ENCODE measurements at regions not wholly inside any gene's neighbourhood (a gene's known extent, or its start where the extent isn't known, plus 50 kb on each side); places are given as distances from the start of the nearest gene placed in this dataset.
A peak's percentile ranks its signal among the peaks of the same experiment; 100 is the strongest.

- Histone ChIP-seq H3K36me3 (no peaks in the 10 kb centered on the region), H3K4me1 (peaks cover 32% of the 10 kb centered on the region), H3F3A (ENCODE audit: low read depth) (peaks cover 29% of the 10 kb centered on the region), H4K20me1 (ENCODE audit: low read depth) (no peaks in the 10 kb centered on the region), H3K79me2 (ENCODE audit: low read depth) (no peaks in the 10 kb centered on the region), H3K27ac (peak overlapping the region; percentile 73), H3K4me2 (peak overlapping the region; percentile 20), H2AFZ (replicated peaks) (no peak overlapping the region), H3K9me3 (ENCODE audit: low read depth) (peaks cover under 1% of the 10 kb centered on the region), H3K27me3 (no peaks in the 10 kb centered on the region), H3K4me3 (no peak overlapping the region), H3K9ac (no peak overlapping the region)
- Mint-ChIP-seq H3K27ac (no peak overlapping the region), H3K9me3 (peaks cover 5% of the 10 kb centered on the region), H3K4me3 (no peak overlapping the region), H3K27me3 (ENCODE audit: insufficient read depth, low read depth) (no peaks in the 10 kb centered on the region), H3K36me3 (no peaks in the 10 kb centered on the region), H3K4me1 (peaks cover 20% of the 10 kb centered on the region)
- peak; percentile 62 for DNase-seq (ENCODE audit: low spot score)
- TF ChIP-seq EZH2 (IDR thresholded peaks at IDR 0.05) (no peak), EZH2phosphoT487 (IDR thresholded peaks at IDR 0.05) (no peak), CTCF (IDR thresholded peaks at IDR 0.05) (no peak)
Measured at GRCh38 chr4:81891005-81891996, 419.6 kb upstream of the RASGEF1B start.

DNA sequence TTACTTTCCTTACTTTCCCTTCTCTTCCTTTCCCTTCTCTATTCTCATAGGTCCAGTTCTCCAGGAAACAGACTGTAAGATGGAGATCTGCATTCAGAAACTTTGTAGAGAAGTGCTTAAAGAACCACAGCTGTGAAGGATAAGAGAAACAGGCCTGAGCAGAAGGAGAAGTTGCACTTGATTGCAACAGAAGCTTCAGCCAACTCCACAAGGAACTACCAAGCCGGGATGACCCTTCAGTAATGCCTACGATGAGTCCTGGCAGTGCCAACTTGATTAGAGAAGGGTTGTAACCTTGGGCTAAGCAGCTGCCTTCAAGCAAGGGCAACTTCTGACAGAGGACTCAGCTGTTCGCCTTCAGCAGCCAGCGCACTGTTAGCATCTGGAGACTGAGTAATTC is 413.3 kb upstream of the RASGEF1B start:
- TF ChIP-seq EZH2phosphoT487 (IDR thresholded peaks at IDR 0.05) (no peak), EZH2 (IDR thresholded peaks at IDR 0.05) (no peak), CTCF (IDR thresholded peaks at IDR 0.05) (no peak)
- Histone ChIP-seq H3K27me3 (no peaks in the 10 kb centered on the region), H3K4me2 (no peak overlapping the region), H3F3A (ENCODE audit: low read depth) (peaks cover 7% of the 10 kb centered on the region), H2AFZ (replicated peaks) (peak overlapping the region; percentile 9), H3K79me2 (ENCODE audit: low read depth) (no peaks in the 10 kb centered on the region), H3K4me3 (no peak overlapping the region), H3K4me1 (peaks cover 3% of the 10 kb centered on the region), H4K20me1 (ENCODE audit: low read depth) (no peaks in the 10 kb centered on the region), H3K27ac (no peak overlapping the region), H3K36me3 (peaks cover 5% of the 10 kb centered on the region), H3K9me3 (ENCODE audit: low read depth) (peaks cover 6% of the 10 kb centered on the region), H3K9ac (no peak overlapping the region)
- DNase-seq (ENCODE audit: low spot score): no peak
- H3K4me3 Mint-ChIP-seq: no peak overlapping the region
- H3K27me3 Mint-ChIP-seq (ENCODE audit: insufficient read depth, low read depth): peaks cover 2% of the 10 kb centered on the region
- H3K36me3 Mint-ChIP-seq: no peaks in the 10 kb centered on the region
- H3K4me1 Mint-ChIP-seq: peaks cover 8% of the 10 kb centered on the region
- H3K9me3 Mint-ChIP-seq: peaks cover 15% of the 10 kb centered on the region
- no peak overlapping the region for H3K27ac Mint-ChIP-seq

- Histone ChIP-seq H3K27ac (no peak overlapping the region), H3K27me3 (no peaks in the 10 kb centered on the region), H4K20me1 (ENCODE audit: low read depth) (no peaks in the 10 kb centered on the region), H3K4me1 (no peaks in the 10 kb centered on the region), H3K9ac (no peak overlapping the region), H3K4me2 (no peak overlapping the region), H2AFZ (replicated peaks) (no peak overlapping the region), H3K79me2 (ENCODE audit: low read depth) (no peaks in the 10 kb centered on the region), H3K9me3 (ENCODE audit: low read depth) (peaks cover 6% of the 10 kb centered on the region), H3K36me3 (peaks cover 5% of the 10 kb centered on the region), H3F3A (ENCODE audit: low read depth) (no peaks in the 10 kb centered on the region), H3K4me3 (no peak overlapping the region)
- Mint-ChIP-seq H3K4me1 (no peaks in the 10 kb centered on the region), H3K4me3 (no peak overlapping the region), H3K9me3 (peaks cover 15% of the 10 kb centered on the region), H3K36me3 (no peaks in the 10 kb centered on the region), H3K27ac (no peak overlapping the region), H3K27me3 (ENCODE audit: insufficient read depth, low read depth) (peaks cover 4% of the 10 kb centered on the region)
- no peak for DNase-seq (ENCODE audit: low spot score)
- TF ChIP-seq CTCF (IDR thresholded peaks at IDR 0.05) (no peak), EZH2phosphoT487 (IDR thresholded peaks at IDR 0.05) (no peak), EZH2 (IDR thresholded peaks at IDR 0.05) (no peak)
Measured at GRCh38 chr4:81883530-81884450, 412.1 kb upstream of the RASGEF1B start.

Data from neural progenitor cell (in vitro differentiated cells).